G401.6 (cell line): ENCODE measurements at regions not wholly inside any gene's neighbourhood (a gene's known extent, or its start where the extent isn't known, plus 50 kb on each side); places are given as distances from the start of the nearest gene placed in this dataset.
"Not testable (repeated sequence)": the region's sequence is repeated elsewhere in the genome, so short reads cannot be mapped to it uniquely, and the experiment has no call there.

Source experiments
- FAIRE-seq: peaks from 2 replicates; lab custom pipeline; 2012; peaks lifted over from hg19 to GRCh38; lab: Jason Lieb, UNC

- no peak for FAIRE-seq
Observed at GRCh38 chr2:3115301-3116042, 262.1 kb downstream of the EIPR1 start.

- FAIRE-seq, result no peak
Observed at GRCh38 chr2:3114406-3115185, 263.0 kb downstream of the EIPR1 start.

- FAIRE-seq, result no peak
Observed at GRCh38 chr2:3113769-3114168, 263.8 kb downstream of the EIPR1 start.

- FAIRE-seq, result no peak
Observed at GRCh38 chr2:3113122-3113521, 264.5 kb downstream of the EIPR1 start.

- no peak for FAIRE-seq
Observed at GRCh38 chr2:3112553-3112952, 265.1 kb downstream of the EIPR1 start.

- no peak for FAIRE-seq
Observed at GRCh38 chr2:3112131-3112530, 265.5 kb downstream of the EIPR1 start.

- no peak for FAIRE-seq
Observed at GRCh38 chr2:3110994-3111666, 266.5 kb downstream of the EIPR1 start.

- FAIRE-seq, result no peak
Observed at GRCh38 chr2:3110555-3110954, 267.1 kb downstream of the EIPR1 start.

GRCh38 chr2:3108710-3109702, 268.6 kb downstream of the EIPR1 start:
- no peak for FAIRE-seq

GRCh38 chr2:3108105-3108504, 269.5 kb downstream of the EIPR1 start:
- no peak for FAIRE-seq

- no peak for FAIRE-seq
Observed at GRCh38 chr2:3107567-3107966, 270.1 kb downstream of the EIPR1 start.

- no peak for FAIRE-seq
Observed at GRCh38 chr2:3105814-3106569, 271.6 kb downstream of the EIPR1 start.

GRCh38 chr2:3104958-3105813, 272.4 kb downstream of the EIPR1 start:
- FAIRE-seq, result not testable (repeated sequence)

- FAIRE-seq, result no peak
Observed at GRCh38 chr2:3104261-3104660, 273.4 kb downstream of the EIPR1 start.

GRCh38 chr2:3102922-3103569, 274.6 kb downstream of the EIPR1 start:
- FAIRE-seq, result no peak

- FAIRE-seq, result no peak
Observed at GRCh38 chr2:3102081-3102921, 275.3 kb downstream of the EIPR1 start.

- no peak for FAIRE-seq
Observed at GRCh38 chr2:3101016-3101942, 276.3 kb downstream of the EIPR1 start.

GRCh38 chr2:3100386-3100785, 277.2 kb downstream of the EIPR1 start:
- FAIRE-seq, result no peak
